HL-60 (cell line): ENCODE measurements at regions not wholly inside any gene's neighbourhood (a gene's known extent, or its start where the extent isn't known, plus 50 kb on each side); places are given as distances from the start of the nearest gene placed in this dataset.

Experiments used
- GABPA ChIP-seq: IDR thresholded peaks from 2 replicates; pipeline ENCODE4 v1.6.1; 2012; ENCODE audit warnings: low read depth
- POLR2AphosphoS5 ChIP-seq: IDR thresholded peaks from 2 replicates; pipeline ENCODE4 v1.6.1; 2012; ENCODE audit warnings: low read depth
- TF ChIP-seq, protein P1 (sequence below): IDR thresholded peaks from one replicate; pipeline ENCODE4 v1.5.1; 2011; ENCODE audit warnings: low read length, control low read depth, inconsistent platforms; ENCODE audit not compliant: insufficient read depth
- TF ChIP-seq, protein P2 (sequence below): IDR thresholded peaks from 2 replicates; pipeline ENCODE4 v1.6.1; 2012; ENCODE audit warnings: low read depth; ENCODE audit not compliant: insufficient replicate concordance

DNA sequence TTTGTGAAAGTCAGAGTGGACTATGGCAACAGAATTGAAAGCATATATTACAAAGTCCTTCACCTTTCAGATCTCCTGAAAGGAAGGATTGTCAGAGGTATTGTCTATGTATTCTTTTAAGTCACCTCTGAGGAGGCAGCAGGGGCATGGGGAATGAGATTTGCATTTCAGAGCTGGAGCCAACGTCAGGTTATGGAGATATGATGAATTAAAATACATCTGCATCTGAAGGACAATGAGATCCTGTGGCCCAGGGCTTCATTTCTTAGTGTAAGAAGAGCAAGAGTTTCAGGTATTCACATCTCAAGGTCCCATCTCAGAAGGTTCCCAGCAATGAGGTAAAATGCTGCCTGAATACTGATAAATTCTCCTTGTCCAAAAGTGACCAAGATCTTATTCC is 695.8 kb downstream of the TUSC7 start:
- TF ChIP-seq POLR2AphosphoS5 (no peak), GABPA (no peak)
- TF ChIP-seq, protein P1, sequence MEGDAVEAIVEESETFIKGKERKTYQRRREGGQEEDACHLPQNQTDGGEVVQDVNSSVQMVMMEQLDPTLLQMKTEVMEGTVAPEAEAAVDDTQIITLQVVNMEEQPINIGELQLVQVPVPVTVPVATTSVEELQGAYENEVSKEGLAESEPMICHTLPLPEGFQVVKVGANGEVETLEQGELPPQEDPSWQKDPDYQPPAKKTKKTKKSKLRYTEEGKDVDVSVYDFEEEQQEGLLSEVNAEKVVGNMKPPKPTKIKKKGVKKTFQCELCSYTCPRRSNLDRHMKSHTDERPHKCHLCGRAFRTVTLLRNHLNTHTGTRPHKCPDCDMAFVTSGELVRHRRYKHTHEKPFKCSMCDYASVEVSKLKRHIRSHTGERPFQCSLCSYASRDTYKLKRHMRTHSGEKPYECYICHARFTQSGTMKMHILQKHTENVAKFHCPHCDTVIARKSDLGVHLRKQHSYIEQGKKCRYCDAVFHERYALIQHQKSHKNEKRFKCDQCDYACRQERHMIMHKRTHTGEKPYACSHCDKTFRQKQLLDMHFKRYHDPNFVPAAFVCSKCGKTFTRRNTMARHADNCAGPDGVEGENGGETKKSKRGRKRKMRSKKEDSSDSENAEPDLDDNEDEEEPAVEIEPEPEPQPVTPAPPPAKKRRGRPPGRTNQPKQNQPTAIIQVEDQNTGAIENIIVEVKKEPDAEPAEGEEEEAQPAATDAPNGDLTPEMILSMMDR, result no peak
- TF ChIP-seq, protein P2, sequence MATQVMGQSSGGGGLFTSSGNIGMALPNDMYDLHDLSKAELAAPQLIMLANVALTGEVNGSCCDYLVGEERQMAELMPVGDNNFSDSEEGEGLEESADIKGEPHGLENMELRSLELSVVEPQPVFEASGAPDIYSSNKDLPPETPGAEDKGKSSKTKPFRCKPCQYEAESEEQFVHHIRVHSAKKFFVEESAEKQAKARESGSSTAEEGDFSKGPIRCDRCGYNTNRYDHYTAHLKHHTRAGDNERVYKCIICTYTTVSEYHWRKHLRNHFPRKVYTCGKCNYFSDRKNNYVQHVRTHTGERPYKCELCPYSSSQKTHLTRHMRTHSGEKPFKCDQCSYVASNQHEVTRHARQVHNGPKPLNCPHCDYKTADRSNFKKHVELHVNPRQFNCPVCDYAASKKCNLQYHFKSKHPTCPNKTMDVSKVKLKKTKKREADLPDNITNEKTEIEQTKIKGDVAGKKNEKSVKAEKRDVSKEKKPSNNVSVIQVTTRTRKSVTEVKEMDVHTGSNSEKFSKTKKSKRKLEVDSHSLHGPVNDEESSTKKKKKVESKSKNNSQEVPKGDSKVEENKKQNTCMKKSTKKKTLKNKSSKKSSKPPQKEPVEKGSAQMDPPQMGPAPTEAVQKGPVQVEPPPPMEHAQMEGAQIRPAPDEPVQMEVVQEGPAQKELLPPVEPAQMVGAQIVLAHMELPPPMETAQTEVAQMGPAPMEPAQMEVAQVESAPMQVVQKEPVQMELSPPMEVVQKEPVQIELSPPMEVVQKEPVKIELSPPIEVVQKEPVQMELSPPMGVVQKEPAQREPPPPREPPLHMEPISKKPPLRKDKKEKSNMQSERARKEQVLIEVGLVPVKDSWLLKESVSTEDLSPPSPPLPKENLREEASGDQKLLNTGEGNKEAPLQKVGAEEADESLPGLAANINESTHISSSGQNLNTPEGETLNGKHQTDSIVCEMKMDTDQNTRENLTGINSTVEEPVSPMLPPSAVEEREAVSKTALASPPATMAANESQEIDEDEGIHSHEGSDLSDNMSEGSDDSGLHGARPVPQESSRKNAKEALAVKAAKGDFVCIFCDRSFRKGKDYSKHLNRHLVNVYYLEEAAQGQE, result no peak
